ENCODE measurements at regions not wholly inside any gene's neighbourhood (a gene's known extent, or its start where the extent isn't known, plus 50 kb on each side); places are given as distances from the start of the nearest gene placed in this dataset.

- DNase-seq (ENCODE audit: low read depth in 2 of 2), result no peak
Measured at GRCh38 chr1:229197265-229197585, 73.7 kb upstream of the RAB4A start.

- DNase-seq (ENCODE audit: low read depth in 2 of 2), result no peak
Measured at GRCh38 chr1:229199261-229200243, 71.4 kb upstream of the RAB4A start.

- peak in 1 of 2 donors; percentile 42 for DNase-seq (ENCODE audit: low read depth in 2 of 2)
Measured at GRCh38 chr1:229203030-229203751, 67.7 kb upstream of the RAB4A start.

- no peak for DNase-seq (ENCODE audit: low read depth in 2 of 2)
Measured at GRCh38 chr1:229203991-229204632, 66.8 kb upstream of the RAB4A start.

GRCh38 chr1:229204921-229205777, 65.8 kb upstream of the RAB4A start:
- DNase-seq (ENCODE audit: low read depth in 2 of 2), result no peak

DNA sequence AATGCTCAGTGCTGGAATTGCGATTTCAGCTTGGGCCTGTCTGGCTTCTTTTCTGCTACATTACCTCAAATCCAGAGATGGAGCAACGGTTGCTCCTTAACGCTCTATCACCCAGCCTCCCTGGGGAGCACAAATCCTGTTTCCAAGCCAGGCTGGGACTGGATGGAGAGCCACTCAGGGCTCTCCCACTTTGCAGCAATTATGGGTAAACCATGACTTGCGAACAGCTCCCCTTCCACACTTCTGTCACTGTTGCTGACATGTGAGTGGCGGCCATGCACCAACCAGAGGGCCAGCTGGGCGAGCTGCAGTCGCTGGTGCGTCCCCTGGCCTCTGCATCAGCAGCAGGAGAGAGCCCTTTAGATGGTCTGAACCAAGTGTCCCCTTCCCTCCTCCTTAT, 65.1 kb upstream of the RAB4A start:
- DNase-seq (ENCODE audit: low read depth in 2 of 2), result no peak

DNA sequence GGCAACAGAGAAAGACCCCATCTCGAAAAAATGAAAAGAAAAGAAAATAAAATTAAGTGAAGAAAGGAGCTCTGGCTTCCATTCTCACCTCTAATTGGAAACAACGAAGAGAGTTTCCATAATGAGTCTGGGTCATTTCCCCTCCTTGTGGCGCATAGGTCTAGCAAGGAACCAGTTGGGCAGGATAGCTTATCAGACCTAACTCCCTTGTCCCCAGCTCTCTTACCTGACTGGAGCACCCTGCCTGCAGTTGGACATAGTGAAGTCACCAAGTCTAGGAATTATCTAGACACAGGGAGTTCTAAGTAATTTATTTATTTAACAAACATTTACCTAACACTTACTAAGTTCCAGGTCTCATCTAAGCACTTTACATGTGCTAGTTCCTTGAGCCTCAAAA, 63.0 kb upstream of the RAB4A start:
- DNase-seq (ENCODE audit: low read depth in 2 of 2), result no peak

- DNase-seq (ENCODE audit: low read depth in 2 of 2), result no peak
Measured at GRCh38 chr1:229208481-229208880, 62.4 kb upstream of the RAB4A start.

GRCh38 chr1:229209386-229209785, 61.5 kb upstream of the RAB4A start:
- no peak for DNase-seq (ENCODE audit: low read depth in 2 of 2)

- DNase-seq (ENCODE audit: low read depth in 2 of 2), result no peak
Measured at GRCh38 chr1:229209816-229210215, 61.1 kb upstream of the RAB4A start.

DNA sequence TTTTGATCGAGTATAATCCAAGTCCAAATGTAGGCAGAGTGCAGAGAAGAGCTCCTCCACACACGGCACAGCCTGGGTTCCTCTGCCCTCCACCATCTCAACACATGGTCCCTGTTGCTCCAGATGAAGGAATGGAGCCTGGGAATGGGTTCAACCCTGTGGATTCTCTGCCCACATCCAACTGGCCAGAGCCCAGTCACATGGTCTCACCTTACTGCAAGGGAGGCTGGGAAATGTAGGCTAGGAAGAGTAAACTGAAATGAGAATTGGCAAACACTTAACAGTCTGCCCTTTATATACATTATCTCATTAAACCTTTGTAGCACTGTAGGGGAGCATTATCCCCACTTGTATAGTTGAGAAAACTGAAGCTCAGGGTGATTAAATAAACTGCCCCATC, 60.1 kb upstream of the RAB4A start:
- no peak for DNase-seq (ENCODE audit: low read depth in 2 of 2)

GRCh38 chr1:229213797-229214196, 57.1 kb upstream of the RAB4A start:
- DNase-seq (ENCODE audit: low read depth in 2 of 2), result no peak

DNA sequence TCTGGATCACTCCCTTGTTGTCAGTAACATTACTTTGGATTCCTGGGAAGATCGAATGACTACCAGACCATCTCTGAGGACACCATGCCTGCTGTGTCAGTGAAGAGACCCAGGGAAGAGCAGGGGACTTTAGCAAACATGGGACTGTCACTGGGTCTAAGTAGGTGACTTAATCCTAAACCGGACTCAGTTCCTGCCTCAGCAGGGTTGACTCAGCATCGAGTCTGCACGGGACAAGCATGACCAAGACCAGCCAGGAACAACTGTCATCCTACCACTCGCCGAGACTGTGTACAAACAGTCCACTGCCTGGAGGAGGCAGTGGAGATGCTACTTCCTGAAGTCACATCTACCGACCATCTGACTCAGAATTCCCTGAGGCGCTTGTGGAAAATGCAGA, 53.2 kb upstream of the RAB4A start:
- DNase-seq (ENCODE audit: low read depth in 2 of 2), result no peak

GRCh38 chr1:229218612-229219025, 52.3 kb upstream of the RAB4A start:
- no peak for DNase-seq (ENCODE audit: low read depth in 2 of 2)

GRCh38 chr1:229220163-229220846, 50.6 kb upstream of the RAB4A start:
- no peak for DNase-seq (ENCODE audit: low read depth in 2 of 2)

GRCh38 chr1:229221106-229222019, 49.5 kb upstream of the RAB4A start:
- DNase-seq (ENCODE audit: low read depth in 2 of 2), result peak in 1 of 2 donors; percentile 23

Measured in dermis microvascular lymphatic vessel endothelial cell (primary cell).